PC-9 (cell line): ENCODE measurements at regions not wholly inside any gene's neighbourhood (a gene's known extent, or its start where the extent isn't known, plus 50 kb on each side); places are given as distances from the start of the nearest gene placed in this dataset.

Source experiments
- EZH2 ChIP-seq: fragments of 200-600 bp; sonication (generic); IDR thresholded peaks from 2 replicates; pipeline ENCODE4 v1.8.0; 2017; ENCODE audit warnings: antibody characterized with exemption, low read depth
- TF ChIP-seq, protein P1 (sequence below): fragments of 200-600 bp; sonication (generic); conservative IDR thresholded peaks from 2 replicates; pipeline ENCODE4 v1.6.1; 2017; ENCODE audit warnings: mixed run types, antibody characterized with exemption, mild to moderate bottlenecking, moderate library complexity

DNA sequence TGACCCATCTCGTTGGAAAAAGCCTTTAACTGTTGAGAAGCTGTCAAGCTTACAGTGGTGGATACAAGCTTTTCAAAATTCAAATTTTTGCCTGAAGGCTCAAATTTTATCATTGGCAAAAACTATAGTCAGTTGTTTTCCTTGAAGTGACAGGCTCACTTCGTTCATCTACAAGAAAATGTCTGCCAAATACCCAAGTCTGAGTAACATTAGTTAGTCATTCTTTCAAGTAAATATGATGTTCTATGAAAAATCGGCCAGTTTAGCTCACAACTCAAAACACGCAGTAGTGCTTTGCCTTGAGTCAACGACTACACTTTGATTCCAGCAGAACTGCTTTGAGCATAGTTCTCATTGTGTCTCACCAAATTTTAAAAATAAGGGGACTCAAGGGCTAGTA is 170.3 kb upstream of the MAMLD1 start:
- TF ChIP-seq, protein P1, sequence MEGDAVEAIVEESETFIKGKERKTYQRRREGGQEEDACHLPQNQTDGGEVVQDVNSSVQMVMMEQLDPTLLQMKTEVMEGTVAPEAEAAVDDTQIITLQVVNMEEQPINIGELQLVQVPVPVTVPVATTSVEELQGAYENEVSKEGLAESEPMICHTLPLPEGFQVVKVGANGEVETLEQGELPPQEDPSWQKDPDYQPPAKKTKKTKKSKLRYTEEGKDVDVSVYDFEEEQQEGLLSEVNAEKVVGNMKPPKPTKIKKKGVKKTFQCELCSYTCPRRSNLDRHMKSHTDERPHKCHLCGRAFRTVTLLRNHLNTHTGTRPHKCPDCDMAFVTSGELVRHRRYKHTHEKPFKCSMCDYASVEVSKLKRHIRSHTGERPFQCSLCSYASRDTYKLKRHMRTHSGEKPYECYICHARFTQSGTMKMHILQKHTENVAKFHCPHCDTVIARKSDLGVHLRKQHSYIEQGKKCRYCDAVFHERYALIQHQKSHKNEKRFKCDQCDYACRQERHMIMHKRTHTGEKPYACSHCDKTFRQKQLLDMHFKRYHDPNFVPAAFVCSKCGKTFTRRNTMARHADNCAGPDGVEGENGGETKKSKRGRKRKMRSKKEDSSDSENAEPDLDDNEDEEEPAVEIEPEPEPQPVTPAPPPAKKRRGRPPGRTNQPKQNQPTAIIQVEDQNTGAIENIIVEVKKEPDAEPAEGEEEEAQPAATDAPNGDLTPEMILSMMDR, result no peak
- no peak for TF ChIP-seq EZH2
